H1 (cell line): ENCODE measurements at regions not wholly inside any gene's neighbourhood (a gene's known extent, or its start where the extent isn't known, plus 50 kb on each side); places are given as distances from the start of the nearest gene placed in this dataset.

Experiments used
- CTCF ChIA-PET: fragments of 300-600 bp; sonication (Branson Sonifier 250); formaldehyde crosslinking; loops from one replicate; lab custom pipeline; 2021; ENCODE audit not compliant: partially characterized antibody; lab: Charles Lee
- POLR2A ChIA-PET: fragments of 300-600 bp; sonication (Branson Sonifier 250); formaldehyde crosslinking; loops from one replicate; lab custom pipeline; 2021; ENCODE audit warnings: inconsistent platforms; ENCODE audit not compliant: partially characterized antibody; lab: Charles Lee
- DNase-seq, 2 experiments: peaks; one replicate each; pipeline versions ENCODE4 v3.0.0 to v3.0.0-alpha.2; 2010 to 2022; ENCODE audit warnings: low spot score in 2 of 2, low read depth in 1 of 2, mixed read lengths in 1 of 2
- FAIRE-seq: peaks from 2 replicates; lab custom pipeline; 2011; peaks lifted over from hg19 to GRCh38; lab: Jason Lieb, UNC
- H2AFZ ChIP-seq: 2 replicates; pipeline ENCODE4 v1.8.1; 2012; ENCODE audit warnings: low read length, inconsistent platforms
- H2AK5ac ChIP-seq: 2 replicates; pipeline ENCODE4 v1.6.1; 2013; ENCODE audit warnings: low read depth, low read length
- H2BK120ac ChIP-seq: replicated peaks from 2 replicates; pipeline ENCODE3; 2013; ENCODE audit warnings: low read depth, low read length, inconsistent platforms
- H2BK12ac ChIP-seq: 2 replicates; pipeline ENCODE4 v1.6.1; 2013; ENCODE audit warnings: low read depth, low read length
- H2BK15ac ChIP-seq: 2 replicates; pipeline ENCODE4 v1.6.1; 2013; ENCODE audit warnings: low read length
- H2BK20ac ChIP-seq: 2 replicates; pipeline ENCODE4 v1.6.1; 2013; ENCODE audit warnings: low read length
- H2BK5ac ChIP-seq: 2 replicates; pipeline ENCODE4 v1.6.1; 2013; ENCODE audit warnings: low read depth, low read length
- H3K14ac ChIP-seq: 2 replicates; pipeline ENCODE4 v1.6.1; 2013; ENCODE audit warnings: inconsistent platforms; ENCODE audit not compliant: insufficient read length
- H3K18ac ChIP-seq: 2 replicates; pipeline ENCODE4 v1.6.1; 2013; ENCODE audit warnings: low read length; ENCODE audit errors: extremely low read depth
- H3K23ac ChIP-seq: 2 replicates; pipeline ENCODE4 v1.6.1; 2013; ENCODE audit warnings: inconsistent platforms; ENCODE audit not compliant: insufficient read length
- H3K23me2 ChIP-seq: 2 replicates; pipeline ENCODE4 v1.6.1; 2013; ENCODE audit warnings: low read depth, low read length
- H3K27ac ChIP-seq: 2 replicates; pipeline ENCODE4 v1.6.1; 2011; ENCODE audit warnings: low read depth, low read length, inconsistent platforms
- H3K27me3 ChIP-seq, 4 experiments: replicated peaks in 1 of 4; 1 replicate in 1 of 4; 2 replicates in 3 of 4; pipeline versions ENCODE4 v1.6.1 to v1.8.1; 2011 to 2013; ENCODE audit warnings: low read length in 3 of 4, mild to moderate bottlenecking in 3 of 4, inconsistent platforms in 2 of 4, mixed read lengths in 2 of 4, moderate library complexity in 1 of 4; ENCODE audit not compliant: control insufficient read depth in 3 of 4, insufficient read depth in 3 of 4; ENCODE audit errors: extremely low read depth in 1 of 4
- H3K36me3 ChIP-seq, 4 experiments: 2 replicates each; pipeline versions ENCODE4 v1.6.1 to v1.8.1; 2011 to 2013; ENCODE audit warnings: mild to moderate bottlenecking in 4 of 4, low read length in 3 of 4, moderate library complexity in 2 of 4, control low read depth in 1 of 4, inconsistent platforms in 1 of 4; ENCODE audit not compliant: insufficient read depth in 4 of 4, control insufficient read depth in 2 of 4
- H3K4ac ChIP-seq: replicated peaks from 2 replicates; pipeline ENCODE3; 2013; ENCODE audit warnings: low read length, low read depth, mixed read lengths, inconsistent platforms; ENCODE audit not compliant: insufficient read length
- H3K4me1 ChIP-seq, 4 experiments: replicated peaks in 1 of 4; 1 replicate in 1 of 4; 2 replicates in 3 of 4; pipeline versions ENCODE4 v1.6.1 to v1.8.1; 2011 to 2013; ENCODE audit warnings: low read length in 3 of 4, inconsistent platforms in 2 of 4, mixed read lengths in 1 of 4; ENCODE audit not compliant: insufficient read depth in 4 of 4, control insufficient read depth in 3 of 4
- H3K4me2 ChIP-seq, 2 experiments: 2 replicates each; pipeline versions ENCODE4 v1.6.1 to v1.8.1; 2011 to 2013; ENCODE audit warnings: low read depth in 2 of 2, low read length in 2 of 2, control low read depth in 1 of 2, inconsistent platforms in 1 of 2, mild to moderate bottlenecking in 1 of 2; ENCODE audit not compliant: insufficient read depth in 1 of 2
- H3K4me3 ChIP-seq, 4 experiments: fragments of 200-600, 300-600 bp in 1 of 4; sonication (generic), shearing (Covaris generic), sonication (Bioruptor Twin) in 1 of 4; 2 replicates each; pipeline versions ENCODE4 v1.5.1 to v1.8.1; 2011 to 2016; ENCODE audit warnings: low read length in 4 of 4, low read depth in 3 of 4, control low read depth in 2 of 4, inconsistent platforms in 2 of 4, mild to moderate bottlenecking in 2 of 4, mixed read lengths in 1 of 4, moderate library complexity in 1 of 4; ENCODE audit not compliant: insufficient read depth in 2 of 4; ENCODE audit errors: extremely low read depth in 1 of 4
- H3K56ac ChIP-seq: replicated peaks from 2 replicates; pipeline ENCODE3; 2013; ENCODE audit warnings: low read depth, mild to moderate bottlenecking, mixed read lengths, low read length, inconsistent platforms; ENCODE audit not compliant: insufficient read length
- H3K79me1 ChIP-seq: 2 replicates; pipeline ENCODE4 v1.6.1; 2013; ENCODE audit warnings: low read depth, low read length, control low read depth
- H3K79me2 ChIP-seq, 2 experiments: 2 replicates each; pipeline versions ENCODE4 v1.6.1 to v1.8.1; 2012 to 2013; ENCODE audit warnings: low read length in 2 of 2, mild to moderate bottlenecking in 2 of 2, inconsistent platforms in 1 of 2; ENCODE audit not compliant: insufficient read depth in 2 of 2, control insufficient read depth in 1 of 2
- H3K9ac ChIP-seq, 4 experiments: replicated peaks in 1 of 4; 1 replicate in 1 of 4; 2 replicates in 3 of 4; pipeline versions ENCODE4 v1.6.1 to v1.8.1; 2011 to 2013; ENCODE audit warnings: low read depth in 3 of 4, low read length in 3 of 4, control low read depth in 2 of 4, mild to moderate bottlenecking in 2 of 4, moderate library complexity in 2 of 4, inconsistent platforms in 1 of 4; ENCODE audit errors: extremely low read depth in 1 of 4
- H3K9me3 ChIP-seq, 2 experiments: 2 replicates each; pipeline versions ENCODE4 v1.6.1 to v1.8.1; 2012 to 2013; ENCODE audit warnings: mild to moderate bottlenecking in 2 of 2, moderate library complexity in 2 of 2, control low read depth in 1 of 2, inconsistent platforms in 1 of 2, low read depth in 1 of 2, low read length in 1 of 2, mixed read lengths in 1 of 2; ENCODE audit not compliant: insufficient read depth in 2 of 2
- H4K20me1 ChIP-seq, 2 experiments: replicated peaks in 1 of 2; 2 replicates each; pipeline versions ENCODE3 to v1.8.1; 2011 to 2013; ENCODE audit warnings: inconsistent platforms in 2 of 2, low read length in 2 of 2, mild to moderate bottlenecking in 1 of 2; ENCODE audit not compliant: insufficient read depth in 2 of 2, control insufficient read depth in 1 of 2
- H4K5ac ChIP-seq: 2 replicates; pipeline ENCODE4 v1.6.1; 2013; ENCODE audit warnings: low read length, low read depth, mixed read lengths, inconsistent platforms; ENCODE audit not compliant: insufficient read length
- H4K8ac ChIP-seq: 2 replicates; pipeline ENCODE4 v1.8.0; 2013; ENCODE audit warnings: mild to moderate bottlenecking, moderate library complexity, low read length, inconsistent platforms; ENCODE audit not compliant: insufficient read depth; ENCODE audit errors: extremely low read depth
- H4K91ac ChIP-seq: replicated peaks from 2 replicates; pipeline ENCODE3; 2013; ENCODE audit warnings: low read length, mixed read lengths, inconsistent platforms; ENCODE audit not compliant: insufficient read length
- ASH2L ChIP-seq: fragments of 200-600, 300-600 bp; sonication (generic); IDR thresholded peaks from one replicate; pipeline ENCODE4 v1.7.1; 2017; ENCODE audit warnings: low read length
- RXRA ChIP-seq: IDR thresholded peaks from 2 replicates; pipeline ENCODE4 v1.6.1; 2011; ENCODE audit warnings: low read depth, mild to moderate bottlenecking, low read length, moderate library complexity; ENCODE audit not compliant: insufficient read depth
- SP4 ChIP-seq: IDR thresholded peaks from 2 replicates; pipeline ENCODE4 v1.6.1; 2012; ENCODE audit warnings: low read length, inconsistent platforms
- USF2 ChIP-seq: IDR thresholded peaks from 2 replicates; pipeline ENCODE4 v1.6.1; 2011; ENCODE audit warnings: low read length, improper control_type of control experiment
- WGBS, 2 experiments: shearing (Covaris generic) in 1 of 2; methylation state at CpG; one replicate each; pipeline versions ENCODE4 v1.1.6 to v1.1.7; 2013 to 2015; ENCODE audit warnings: low lambda C conversion rate in 2 of 2, mixed read lengths in 2 of 2, inconsistent platforms in 1 of 2, low coverage in 1 of 2, missing lambda C conversion rate in 1 of 2; ENCODE audit not compliant: insufficient replicate concordance in 2 of 2, insufficient coverage in 1 of 2, insufficient read length in 1 of 2; ENCODE audit errors: extremely low coverage in 1 of 2, missing lambda C conversion rate in 1 of 2; 5-methylcytosine and 5-hydroxymethylcytosine counted together
- TF ChIP-seq, protein P1 (sequence below): IDR thresholded peaks from 2 replicates; pipeline ENCODE4 v1.6.1; 2012; ENCODE audit warnings: low read length, inconsistent platforms

GRCh38 chr17:72572604-72573491 lies 452.0 kb downstream of the SOX9 start:
- CTCF ChIA-PET: interaction anchor here (2.0 kb wide), 1 partner anchor 13 kb away, joined by 4 read pairs; no protein-coding TSS in a partner anchor
- H3K27me3 ChIP-seq: no peaks in the 10 kb centered on the region

More at GRCh38 chr17:72572604-72573491, 452.0 kb downstream of the SOX9 start:
- no peak overlapping the region for H2BK15ac ChIP-seq
- no peak overlapping the region for H4K91ac ChIP-seq
- H2AK5ac ChIP-seq: no peak overlapping the region
- no peak overlapping the region for H3K4me2 ChIP-seq
- H3K18ac ChIP-seq: no peak overlapping the region
- H2BK12ac ChIP-seq: no peak overlapping the region
- POLR2A ChIA-PET: no interaction called here
- no peak overlapping the region for H3K23ac ChIP-seq
- H4K20me1 ChIP-seq: no peaks in the 10 kb centered on the region
- no peaks in the 10 kb centered on the region for H3K9me3 ChIP-seq
- no peaks in the 10 kb centered on the region for H3K36me3 ChIP-seq
- H3K4me1 ChIP-seq: peaks cover 0 to 15% (median 10%) of the 10 kb centered on the region in 4 experiments; a peak in 5 of 7 replicates
- no peak overlapping the region for H4K5ac ChIP-seq
- WGBS, 2 experiments: 86% methylated on average over 12 of the region's 12 CpGs; no CpG with 5 or more reads in 1 of the 2 experiments
- no peak overlapping the region for H3K56ac ChIP-seq
- no peak overlapping the region for H3K27ac ChIP-seq
- H3K9ac ChIP-seq: no peak overlapping the region
- H3K4ac ChIP-seq: no peak overlapping the region
- TF ChIP-seq SP4: no peak
- TF ChIP-seq USF2: no peak
- TF ChIP-seq, protein P1, sequence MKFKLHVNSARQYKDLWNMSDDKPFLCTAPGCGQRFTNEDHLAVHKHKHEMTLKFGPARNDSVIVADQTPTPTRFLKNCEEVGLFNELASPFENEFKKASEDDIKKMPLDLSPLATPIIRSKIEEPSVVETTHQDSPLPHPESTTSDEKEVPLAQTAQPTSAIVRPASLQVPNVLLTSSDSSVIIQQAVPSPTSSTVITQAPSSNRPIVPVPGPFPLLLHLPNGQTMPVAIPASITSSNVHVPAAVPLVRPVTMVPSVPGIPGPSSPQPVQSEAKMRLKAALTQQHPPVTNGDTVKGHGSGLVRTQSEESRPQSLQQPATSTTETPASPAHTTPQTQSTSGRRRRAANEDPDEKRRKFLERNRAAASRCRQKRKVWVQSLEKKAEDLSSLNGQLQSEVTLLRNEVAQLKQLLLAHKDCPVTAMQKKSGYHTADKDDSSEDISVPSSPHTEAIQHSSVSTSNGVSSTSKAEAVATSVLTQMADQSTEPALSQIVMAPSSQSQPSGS: no peak
- no peak for TF ChIP-seq RXRA
- TF ChIP-seq ASH2L: no peak
- no peaks in the 10 kb centered on the region for H3K23me2 ChIP-seq
- no peak overlapping the region for H2BK20ac ChIP-seq
- H2AFZ ChIP-seq: no peak overlapping the region
- H3K79me2 ChIP-seq: no peaks in the 10 kb centered on the region
- FAIRE-seq (no peak), DNase-seq (no peak)
- no peak overlapping the region for H2BK120ac ChIP-seq
- no peak overlapping the region for H2BK5ac ChIP-seq
- no peak overlapping the region for H3K14ac ChIP-seq
- H3K79me1 ChIP-seq: no peaks in the 10 kb centered on the region
- no peak overlapping the region for H3K4me3 ChIP-seq
- H4K8ac ChIP-seq: no peak overlapping the region
